HG02571 (cell line): ENCODE measurements at regions not wholly inside any gene's neighbourhood (a gene's known extent, or its start where the extent isn't known, plus 50 kb on each side); places are given as distances from the start of the nearest gene placed in this dataset.
"Not testable (repeated sequence)": the region's sequence is repeated elsewhere in the genome, so short reads cannot be mapped to it uniquely, and the experiment has no call there.

ENCODE experiments used
- ATAC-seq: cut with Tn5 transposase; IDR thresholded peaks from one replicate; pipeline ENCODE4 v1.9.1; 2021; ENCODE audit warnings: mild to moderate bottlenecking, moderate library complexity; ENCODE audit not compliant: unreplicated experiment

DNA sequence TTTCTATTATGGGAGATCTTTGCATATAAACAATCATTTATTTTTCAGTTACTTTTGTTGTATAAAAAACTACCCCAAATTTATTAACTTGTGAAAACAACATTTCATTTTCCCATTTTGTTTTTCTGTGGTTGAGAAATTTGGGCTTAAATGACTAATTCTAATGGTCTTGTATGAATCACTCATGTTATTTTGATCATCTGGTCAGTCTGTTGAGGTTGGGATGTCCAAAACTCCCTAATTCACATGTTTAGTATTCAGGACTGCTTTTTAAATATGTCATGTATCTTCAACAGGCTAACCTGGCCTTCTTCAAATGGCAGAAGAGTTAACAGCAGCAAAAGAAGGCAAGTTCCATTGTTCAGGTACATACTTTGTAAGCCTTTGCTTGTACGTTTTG is 788.1 kb downstream of the TRIB2 start:
- no peak for ATAC-seq

DNA sequence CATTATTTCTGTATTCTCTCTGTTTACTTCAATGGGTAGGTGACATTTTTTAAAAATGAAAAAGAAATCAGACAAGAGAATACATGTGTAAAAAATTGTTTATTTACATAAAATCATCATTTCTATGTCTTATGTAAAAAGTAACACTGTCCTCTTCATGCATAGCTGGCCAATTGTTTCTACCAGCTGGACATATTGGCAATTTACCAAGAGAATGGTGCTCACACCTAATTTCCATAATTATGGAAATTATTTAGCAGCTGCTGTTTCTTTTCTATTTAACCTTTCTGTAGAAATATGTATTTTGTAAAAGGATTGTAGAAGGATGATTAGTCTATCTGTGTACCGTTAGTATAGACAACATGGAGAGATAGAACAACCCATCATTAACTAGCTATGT is 791.9 kb downstream of the TRIB2 start:
- ATAC-seq: no peak

GRCh38 chr2:13515254-13515653 is 798.5 kb downstream of the TRIB2 start:
- no peak for ATAC-seq

- no peak for ATAC-seq
Observed at GRCh38 chr2:13522096-13522495, 805.4 kb downstream of the TRIB2 start.

DNA sequence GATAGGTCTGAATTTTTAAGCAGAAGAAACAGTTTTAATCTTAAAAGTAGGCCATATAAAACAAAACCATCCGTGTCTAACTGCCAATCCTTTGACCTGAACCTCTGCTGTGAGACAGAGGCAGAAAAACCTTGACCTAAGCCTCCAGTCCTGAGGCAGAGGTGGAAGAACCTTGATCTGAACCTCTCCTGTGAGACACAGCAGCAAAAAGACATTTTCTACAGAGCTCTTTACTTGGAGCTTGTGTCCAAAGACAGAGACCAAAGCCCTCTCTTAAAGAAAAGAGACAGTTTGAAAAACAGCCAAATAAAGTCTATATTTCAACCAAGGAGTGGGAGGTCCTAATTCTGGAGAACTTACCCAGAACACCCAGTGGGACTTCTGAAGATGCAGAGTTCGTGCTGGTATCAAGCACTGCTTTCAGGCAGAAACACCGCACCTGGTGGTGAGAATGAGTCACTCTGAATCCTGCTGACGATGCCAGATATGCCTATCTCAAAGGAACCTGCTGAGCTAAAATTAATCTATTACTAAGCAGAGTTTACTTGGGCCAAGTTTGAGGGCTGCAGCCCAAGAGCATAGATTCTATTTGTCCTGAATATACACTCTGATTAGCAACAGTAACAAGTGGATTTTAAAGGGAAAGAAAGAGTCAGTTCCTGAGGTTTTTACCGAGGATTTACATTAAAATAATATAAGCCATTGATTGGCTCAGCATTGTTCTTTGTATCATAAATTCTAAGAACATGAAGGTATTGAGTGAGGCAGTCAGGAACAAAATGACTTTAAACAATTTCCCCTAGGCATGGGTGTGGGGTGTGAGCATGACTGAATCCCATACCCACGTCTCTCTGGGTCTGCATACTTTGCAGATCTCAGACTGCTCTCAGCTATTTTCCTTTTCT is 806.4 kb downstream of the TRIB2 start:
- peak; percentile 94 for ATAC-seq

GRCh38 chr2:13524492-13524891 is 807.8 kb downstream of the TRIB2 start:
- no peak for ATAC-seq

DNA sequence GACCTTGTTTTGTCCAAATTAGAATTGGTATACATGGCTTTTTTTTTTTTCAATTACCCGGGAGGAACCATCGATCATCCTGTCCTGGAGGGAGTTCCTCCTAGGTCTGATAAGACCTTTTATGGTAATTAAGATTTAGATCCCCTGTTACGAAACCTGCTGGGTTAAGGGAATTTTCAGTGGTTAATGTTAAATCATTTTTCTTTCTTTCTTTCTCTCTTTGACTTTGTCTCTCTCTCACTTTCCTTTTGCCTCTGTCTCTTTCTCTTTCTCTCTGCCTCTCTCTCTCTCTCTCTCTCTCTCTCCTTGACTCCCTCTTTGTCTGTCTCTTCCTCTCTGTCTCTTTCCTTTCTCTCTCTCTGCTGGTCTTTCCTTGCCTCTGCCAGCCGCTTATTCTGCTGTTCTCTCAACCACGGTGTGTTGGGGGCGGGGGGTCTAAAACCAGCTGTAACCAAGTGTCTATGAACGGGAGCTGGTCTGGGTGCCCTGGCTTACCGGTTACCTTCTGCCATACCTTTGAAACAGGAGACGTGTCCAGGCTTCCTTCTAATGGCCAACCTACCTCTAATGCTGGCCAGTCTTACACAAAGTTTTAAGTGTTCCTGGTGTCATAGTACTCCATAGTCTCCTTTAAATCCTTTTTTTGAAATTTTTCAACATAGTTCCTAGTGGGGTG is 815.1 kb downstream of the TRIB2 start:
- not testable (repeated sequence) for ATAC-seq

DNA sequence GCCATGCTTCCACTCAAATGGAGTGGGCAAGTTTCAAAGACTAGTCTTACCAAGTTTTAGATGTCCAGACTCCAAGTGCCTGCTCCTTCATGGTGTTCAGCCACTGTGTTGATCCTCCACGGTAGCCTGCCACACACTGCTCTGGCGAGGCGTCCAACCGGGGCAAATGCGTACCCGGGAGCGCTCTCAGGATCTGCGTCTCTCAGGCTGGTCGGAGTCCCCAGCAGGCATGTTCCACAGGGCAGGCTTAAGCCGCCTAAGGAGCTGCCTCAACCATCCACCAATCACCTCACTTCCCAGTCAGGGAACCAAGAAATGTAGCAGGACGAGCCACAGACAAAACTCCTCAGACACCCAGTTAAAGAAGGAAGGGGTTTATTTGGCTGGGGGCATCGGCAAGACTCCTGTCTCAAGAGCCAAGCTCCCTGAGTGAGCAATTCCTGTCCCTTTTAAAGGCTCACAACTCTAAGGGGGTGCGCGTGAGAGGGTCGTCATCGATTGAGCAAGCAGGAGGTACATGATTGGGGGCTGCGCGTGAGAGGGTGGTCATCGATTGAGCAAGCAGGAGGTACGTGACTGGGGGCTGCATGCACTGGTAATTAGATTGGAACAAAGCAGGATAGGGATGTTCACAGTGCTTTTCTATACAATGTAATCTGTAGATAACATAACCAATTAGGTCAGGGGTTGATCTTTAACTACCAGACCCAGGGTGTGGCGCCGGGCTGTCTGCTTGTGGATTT is 816.2 kb downstream of the TRIB2 start:
- ATAC-seq: not testable (repeated sequence)

DNA sequence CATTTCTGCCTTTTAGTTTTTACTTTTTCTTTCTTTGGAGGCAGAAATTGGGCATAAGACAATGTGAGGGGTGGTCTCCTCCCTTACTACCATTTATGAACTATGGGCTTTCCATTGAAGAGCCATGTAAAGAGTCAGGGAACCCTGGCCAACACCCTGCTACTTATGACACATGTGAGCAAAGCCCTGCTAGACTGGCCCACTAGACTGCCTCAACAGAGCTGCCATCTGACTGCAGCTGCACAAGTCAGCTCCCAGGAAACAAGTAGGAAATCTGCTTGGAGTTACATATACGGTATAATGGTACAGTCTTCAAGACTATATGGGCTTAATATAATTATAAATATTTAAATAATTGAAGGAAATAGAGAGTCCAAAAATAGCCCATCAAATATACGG is 816.8 kb downstream of the TRIB2 start:
- ATAC-seq: no peak

DNA sequence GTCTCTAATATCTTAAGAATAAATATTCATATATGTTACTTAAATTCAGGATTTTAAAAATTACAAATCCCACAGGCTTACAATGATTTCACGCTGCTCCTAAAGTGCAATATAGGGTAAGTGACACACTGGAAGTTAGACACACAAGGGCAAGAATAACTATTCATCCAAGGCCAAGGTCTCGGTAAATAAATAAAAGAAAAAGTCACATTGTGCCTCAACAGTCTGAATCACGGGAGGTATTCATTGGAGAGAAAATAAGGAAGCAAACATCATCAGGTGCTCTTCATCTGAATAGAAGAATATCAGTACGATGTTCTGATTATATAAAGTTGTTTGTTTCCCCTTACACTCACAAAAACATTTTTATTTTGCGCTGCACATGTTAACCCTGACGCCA is 820.2 kb downstream of the TRIB2 start:
- no peak for ATAC-seq

- no peak for ATAC-seq
Observed at GRCh38 chr2:13537771-13538349, 821.1 kb downstream of the TRIB2 start.

DNA sequence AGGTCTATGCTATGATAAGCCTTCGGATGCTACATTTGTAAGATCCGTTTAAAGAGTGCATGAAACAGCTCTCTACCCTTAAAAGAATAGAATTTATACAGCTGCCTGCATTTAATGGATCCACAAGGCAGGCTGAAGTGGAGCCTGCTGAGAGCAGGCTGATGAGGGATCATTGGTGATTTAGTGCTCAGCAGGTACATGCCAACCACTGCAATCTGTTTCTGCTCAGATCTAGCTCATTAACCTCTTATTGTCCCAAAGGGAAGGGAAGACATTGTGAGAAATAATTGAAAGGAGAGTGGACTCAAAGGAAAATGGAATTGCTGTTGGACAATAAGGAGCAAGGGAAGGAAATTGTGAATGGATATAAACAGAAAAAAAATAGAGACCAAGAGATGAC is 822.6 kb downstream of the TRIB2 start:
- ATAC-seq: no peak

DNA sequence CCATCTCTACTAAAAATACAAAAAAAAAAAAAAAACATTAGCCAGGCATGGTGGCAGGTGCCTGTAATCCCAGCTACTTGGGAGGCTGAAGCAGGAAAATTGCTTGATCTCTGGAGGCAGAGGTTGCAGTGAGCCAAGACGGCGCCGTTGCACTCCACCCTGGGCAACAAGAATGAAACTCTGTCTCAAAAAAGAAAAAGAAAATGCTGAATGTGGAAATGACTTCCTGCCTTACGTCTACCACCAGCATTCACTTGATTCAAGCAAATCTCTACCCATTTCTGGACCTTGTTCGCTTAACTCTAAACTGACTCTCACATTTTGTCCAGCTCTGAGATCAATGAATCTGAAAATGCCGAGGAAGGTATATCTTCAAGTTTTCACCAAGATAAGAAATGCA is 825.3 kb downstream of the TRIB2 start:
- ATAC-seq: no peak

GRCh38 chr2:13542642-13543041 is 825.9 kb downstream of the TRIB2 start:
- no peak for ATAC-seq

DNA sequence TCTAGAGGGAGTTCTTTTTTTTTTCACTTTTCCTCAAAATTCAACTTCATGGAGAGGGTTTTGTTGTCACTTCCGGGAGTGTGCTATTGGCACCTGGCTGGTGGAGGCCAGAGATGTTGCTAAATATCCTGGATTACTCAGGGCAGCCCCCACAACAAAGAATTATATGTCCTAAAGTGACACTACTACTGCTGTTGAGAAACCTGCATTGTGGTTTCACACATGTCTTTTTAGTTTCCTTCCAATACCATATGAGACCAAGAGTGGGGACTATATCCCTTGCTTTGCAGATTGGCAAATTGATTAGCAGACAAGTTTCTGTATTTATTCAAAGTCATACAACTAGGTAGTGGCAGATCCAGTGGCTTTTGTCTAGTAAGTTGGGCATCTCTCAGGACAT is 826.8 kb downstream of the TRIB2 start:
- no peak for ATAC-seq

GRCh38 chr2:13545320-13545719 is 828.6 kb downstream of the TRIB2 start:
- no peak for ATAC-seq

DNA sequence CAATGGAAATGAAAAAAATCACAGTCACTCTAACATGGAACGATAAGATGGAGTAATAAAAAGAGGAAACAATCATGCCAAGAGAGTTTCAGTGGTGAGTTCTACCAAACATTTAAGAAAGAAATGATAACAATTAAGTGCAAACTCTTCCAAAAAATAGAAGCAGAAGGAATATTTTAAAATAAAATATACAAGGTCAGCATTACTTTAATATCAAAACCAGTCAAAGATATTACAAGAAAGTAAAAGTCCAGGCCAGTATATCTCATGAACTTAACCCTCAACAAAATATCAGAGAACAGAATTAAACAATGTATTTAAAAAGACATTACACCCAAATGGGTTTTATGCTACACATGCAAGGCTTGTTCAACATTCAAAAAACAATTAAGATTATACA is 829.4 kb downstream of the TRIB2 start:
- ATAC-seq: no peak

DNA sequence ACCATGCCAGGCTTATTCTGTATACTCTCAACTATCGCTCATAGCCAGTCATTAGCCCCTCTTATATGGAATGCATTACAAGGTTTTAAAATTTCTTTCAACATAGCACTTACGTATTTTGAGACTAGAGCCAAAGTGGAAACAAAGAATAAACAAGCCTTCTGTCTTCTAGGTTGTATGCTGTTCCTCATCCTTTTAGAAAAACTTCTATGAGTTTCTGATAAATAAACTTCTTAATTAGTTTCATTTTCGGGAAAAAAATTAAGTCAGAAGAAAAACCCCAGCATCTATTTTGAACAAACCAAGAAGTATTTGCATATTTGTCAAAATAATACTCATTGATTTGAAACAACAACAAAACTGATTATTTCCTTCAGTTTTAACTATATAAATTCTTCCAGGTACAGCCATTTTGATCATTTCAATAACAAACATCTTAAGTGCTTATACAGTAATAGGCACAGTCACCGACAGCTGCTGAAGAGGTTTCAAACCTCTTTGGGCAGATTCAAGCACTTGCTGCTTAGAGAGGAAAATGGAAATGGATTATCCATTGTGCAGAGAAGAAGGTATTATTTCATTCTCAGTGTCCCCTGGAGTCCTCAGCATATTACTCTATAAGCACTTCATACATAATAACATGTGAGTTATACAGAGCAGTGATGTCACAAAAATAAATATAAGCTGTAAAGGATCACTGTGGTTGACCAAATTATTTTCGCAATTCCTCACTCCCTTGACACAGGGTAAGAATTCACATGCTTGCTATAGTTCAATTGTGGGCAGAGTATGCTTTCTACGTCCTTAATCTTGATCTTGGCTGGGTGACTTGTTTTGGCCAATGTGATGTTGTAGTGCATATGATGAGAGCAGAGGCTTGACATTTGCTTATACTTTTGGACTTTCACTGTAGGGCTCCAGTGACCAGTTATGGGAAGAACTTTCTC is 833.8 kb downstream of the TRIB2 start:
- no peak for ATAC-seq

GRCh38 chr2:13558368-13558767 is 841.6 kb downstream of the TRIB2 start:
- ATAC-seq: peak; percentile 67

DNA sequence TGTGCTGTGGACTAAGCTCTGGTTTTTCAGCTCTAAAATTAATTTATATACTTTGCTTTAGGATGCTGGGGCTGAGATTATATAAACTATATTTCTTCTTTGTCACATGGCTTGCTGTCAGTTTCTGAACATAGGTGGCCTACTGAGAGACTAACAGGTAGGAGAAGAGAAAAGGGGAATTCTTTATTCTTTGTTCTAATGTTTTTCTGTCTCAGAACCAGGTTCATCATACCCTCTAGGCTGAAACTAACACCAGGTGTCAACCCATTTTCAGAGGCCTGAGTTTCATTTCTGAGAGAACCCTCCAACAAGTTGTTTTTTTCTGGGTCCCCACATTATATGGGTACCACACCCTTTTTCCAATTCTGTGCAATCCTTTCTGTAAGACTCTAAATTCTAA is 843.6 kb downstream of the TRIB2 start:
- ATAC-seq: peak; percentile 76
